ENCODE measurements at regions not wholly inside any gene's neighbourhood (a gene's known extent, or its start where the extent isn't known, plus 50 kb on each side); places are given as distances from the start of the nearest gene placed in this dataset.

GRCh38 chr4:11609751-11610150, 181.1 kb upstream of the HS3ST1 start:
- no peak for TF ChIP-seq EP300 (conservative IDR thresholded peaks at IDR 0.05; ENCODE audit: poor library complexity, severe bottlenecking)
- TF ChIP-seq, protein P1, sequence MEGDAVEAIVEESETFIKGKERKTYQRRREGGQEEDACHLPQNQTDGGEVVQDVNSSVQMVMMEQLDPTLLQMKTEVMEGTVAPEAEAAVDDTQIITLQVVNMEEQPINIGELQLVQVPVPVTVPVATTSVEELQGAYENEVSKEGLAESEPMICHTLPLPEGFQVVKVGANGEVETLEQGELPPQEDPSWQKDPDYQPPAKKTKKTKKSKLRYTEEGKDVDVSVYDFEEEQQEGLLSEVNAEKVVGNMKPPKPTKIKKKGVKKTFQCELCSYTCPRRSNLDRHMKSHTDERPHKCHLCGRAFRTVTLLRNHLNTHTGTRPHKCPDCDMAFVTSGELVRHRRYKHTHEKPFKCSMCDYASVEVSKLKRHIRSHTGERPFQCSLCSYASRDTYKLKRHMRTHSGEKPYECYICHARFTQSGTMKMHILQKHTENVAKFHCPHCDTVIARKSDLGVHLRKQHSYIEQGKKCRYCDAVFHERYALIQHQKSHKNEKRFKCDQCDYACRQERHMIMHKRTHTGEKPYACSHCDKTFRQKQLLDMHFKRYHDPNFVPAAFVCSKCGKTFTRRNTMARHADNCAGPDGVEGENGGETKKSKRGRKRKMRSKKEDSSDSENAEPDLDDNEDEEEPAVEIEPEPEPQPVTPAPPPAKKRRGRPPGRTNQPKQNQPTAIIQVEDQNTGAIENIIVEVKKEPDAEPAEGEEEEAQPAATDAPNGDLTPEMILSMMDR (IDR thresholded peaks at IDR 0.05; ENCODE audit: poor library complexity, severe bottlenecking), result no peak
- TF ChIP-seq MXI1 (conservative IDR thresholded peaks at IDR 0.05; ENCODE audit: poor library complexity, severe bottlenecking), result no peak
- TF ChIP-seq, protein P2, sequence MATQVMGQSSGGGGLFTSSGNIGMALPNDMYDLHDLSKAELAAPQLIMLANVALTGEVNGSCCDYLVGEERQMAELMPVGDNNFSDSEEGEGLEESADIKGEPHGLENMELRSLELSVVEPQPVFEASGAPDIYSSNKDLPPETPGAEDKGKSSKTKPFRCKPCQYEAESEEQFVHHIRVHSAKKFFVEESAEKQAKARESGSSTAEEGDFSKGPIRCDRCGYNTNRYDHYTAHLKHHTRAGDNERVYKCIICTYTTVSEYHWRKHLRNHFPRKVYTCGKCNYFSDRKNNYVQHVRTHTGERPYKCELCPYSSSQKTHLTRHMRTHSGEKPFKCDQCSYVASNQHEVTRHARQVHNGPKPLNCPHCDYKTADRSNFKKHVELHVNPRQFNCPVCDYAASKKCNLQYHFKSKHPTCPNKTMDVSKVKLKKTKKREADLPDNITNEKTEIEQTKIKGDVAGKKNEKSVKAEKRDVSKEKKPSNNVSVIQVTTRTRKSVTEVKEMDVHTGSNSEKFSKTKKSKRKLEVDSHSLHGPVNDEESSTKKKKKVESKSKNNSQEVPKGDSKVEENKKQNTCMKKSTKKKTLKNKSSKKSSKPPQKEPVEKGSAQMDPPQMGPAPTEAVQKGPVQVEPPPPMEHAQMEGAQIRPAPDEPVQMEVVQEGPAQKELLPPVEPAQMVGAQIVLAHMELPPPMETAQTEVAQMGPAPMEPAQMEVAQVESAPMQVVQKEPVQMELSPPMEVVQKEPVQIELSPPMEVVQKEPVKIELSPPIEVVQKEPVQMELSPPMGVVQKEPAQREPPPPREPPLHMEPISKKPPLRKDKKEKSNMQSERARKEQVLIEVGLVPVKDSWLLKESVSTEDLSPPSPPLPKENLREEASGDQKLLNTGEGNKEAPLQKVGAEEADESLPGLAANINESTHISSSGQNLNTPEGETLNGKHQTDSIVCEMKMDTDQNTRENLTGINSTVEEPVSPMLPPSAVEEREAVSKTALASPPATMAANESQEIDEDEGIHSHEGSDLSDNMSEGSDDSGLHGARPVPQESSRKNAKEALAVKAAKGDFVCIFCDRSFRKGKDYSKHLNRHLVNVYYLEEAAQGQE (IDR thresholded peaks at IDR 0.05; ENCODE audit: borderline replicate concordance), result no peak
- TF ChIP-seq TAF1 (IDR thresholded peaks at IDR 0.05; ENCODE audit: low read depth), result no peak
